NCI-H1092 treated with DMSO at 0.1 percent for 48 hours (cell line): ENCODE measurements at regions not wholly inside any gene's neighbourhood (a gene's known extent, or its start where the extent isn't known, plus 50 kb on each side); places are given as distances from the start of the nearest gene placed in this dataset.
A peak's percentile ranks its signal among the peaks of the same experiment; 100 is the strongest.

Source experiments
- DNase-seq: peaks from one replicate; lab custom pipeline; 2025; lab: John Stamatoyannopoulos, UW

GRCh38 chr4:1542516-1543320 lies 136.5 kb upstream of the NKX1-1 start:
- no peak for DNase-seq

GRCh38 chr4:1542226-1542490 lies 135.9 kb upstream of the NKX1-1 start:
- DNase-seq, result no peak

- DNase-seq, result no peak
Observed at GRCh38 chr4:1541449-1542225, 135.4 kb upstream of the NKX1-1 start.

- DNase-seq, result no peak
Observed at GRCh38 chr4:1540601-1541375, 134.5 kb upstream of the NKX1-1 start.

- no peak for DNase-seq
Observed at GRCh38 chr4:1539859-1540600, 133.8 kb upstream of the NKX1-1 start.

GRCh38 chr4:1538941-1539772 lies 132.9 kb upstream of the NKX1-1 start:
- DNase-seq, result no peak

GRCh38 chr4:1538096-1538410 lies 131.8 kb upstream of the NKX1-1 start:
- no peak for DNase-seq

GRCh38 chr4:1537410-1538095 lies 131.3 kb upstream of the NKX1-1 start:
- no peak for DNase-seq

GRCh38 chr4:1536579-1537409 lies 130.6 kb upstream of the NKX1-1 start:
- DNase-seq, result no peak

- DNase-seq, result no peak
Observed at GRCh38 chr4:1535926-1536578, 129.8 kb upstream of the NKX1-1 start.

GRCh38 chr4:1534876-1535526 lies 128.8 kb upstream of the NKX1-1 start:
- DNase-seq, result no peak

GRCh38 chr4:1534095-1534872 lies 128.0 kb upstream of the NKX1-1 start:
- DNase-seq, result no peak

GRCh38 chr4:1533501-1534064 lies 127.3 kb upstream of the NKX1-1 start:
- peak; percentile 7 for DNase-seq

- no peak for DNase-seq
Observed at GRCh38 chr4:1532549-1533395, 126.5 kb upstream of the NKX1-1 start.

GRCh38 chr4:1531683-1532548 lies 125.7 kb upstream of the NKX1-1 start:
- DNase-seq, result no peak

- no peak for DNase-seq
Observed at GRCh38 chr4:1530356-1530755, 124.1 kb upstream of the NKX1-1 start.
